ENCODE measurements at regions not wholly inside any gene's neighbourhood (a gene's known extent, or its start where the extent isn't known, plus 50 kb on each side); places are given as distances from the start of the nearest gene placed in this dataset.

- no peak for TF ChIP-seq ZBTB33 (IDR thresholded peaks at IDR 0.05; ENCODE audit: extremely low read depth, insufficient replicate concordance, low read length)
- no peak for TF ChIP-seq FOSL1 (IDR thresholded peaks at IDR 0.05; ENCODE audit: low read depth)
- TF ChIP-seq POLR2AphosphoS5 (IDR thresholded peaks at IDR 0.05; ENCODE audit: low read depth, low read length) = no peak
- TF ChIP-seq SRF (IDR thresholded peaks at IDR 0.05; ENCODE audit: low read depth) = no peak
Observed at GRCh38 chr13:57552437-57552836, 79.1 kb upstream of the PCDH17 start (continued).

DNA sequence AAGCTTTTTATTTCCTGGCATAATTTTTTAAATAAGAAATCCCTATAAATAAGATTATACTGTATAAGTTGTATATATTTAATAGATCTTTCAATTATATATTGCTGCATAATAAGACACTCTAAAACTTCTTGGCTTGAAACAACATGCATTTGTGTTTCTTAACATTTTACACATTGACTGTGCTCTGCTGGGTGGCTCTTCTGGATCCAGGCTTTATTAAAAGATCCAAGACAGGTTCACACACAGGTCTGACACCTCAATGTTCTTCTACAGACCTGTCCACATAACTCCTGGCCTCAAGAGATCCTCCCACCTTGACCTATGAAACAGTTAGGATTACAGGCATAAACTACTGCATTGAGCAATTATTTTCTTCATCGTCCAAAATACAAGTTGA, 77.6 kb upstream of the PCDH17 start:
- no peaks in the 10 kb centered on the region for H3K27me3 ChIP-seq (ENCODE audit: insufficient read depth, low read length)
- H3K9me2 ChIP-seq (ENCODE audit: insufficient read depth) = no peaks in the 10 kb centered on the region
- H3K9me3 ChIP-seq (ENCODE audit: control insufficient read depth in 1 of 2, insufficient read depth in 1 of 2, low read depth in 1 of 2, low read length in 2 of 2) = peaks cover 8 to 14% of the 10 kb centered on the region in 2 experiments; a peak in 3 of 4 replicates
- no peak overlapping the region for H3K9ac ChIP-seq (ENCODE audit: low read length)
- no peaks in the 10 kb centered on the region for H3K4me1 ChIP-seq (ENCODE audit: control insufficient read depth in 1 of 2, insufficient read depth in 2 of 2, low read length in 2 of 2)
- no peak overlapping the region for H2AFZ ChIP-seq (ENCODE audit: low read depth, low read length, poor library complexity, severe bottlenecking)
- H3K27ac ChIP-seq (ENCODE audit: low read depth, low read length) = no peak overlapping the region
- intact Hi-C loops (cut with micrococcal nuclease) = no loop called here
- no peak overlapping the region for H3K4me3 ChIP-seq (replicated peaks in 1 of 2; ENCODE audit: low read depth in 1 of 2, low read length in 2 of 2)
- ATAC-seq = no peak
- no peaks in the 10 kb centered on the region for H3K79me2 ChIP-seq (ENCODE audit: insufficient read depth, low read length)
- DNase-seq (ENCODE audit: low read depth, low spot score) = no peak
- no peaks in the 10 kb centered on the region for H3K36me3 ChIP-seq (ENCODE audit: control insufficient read depth in 1 of 2, insufficient read depth in 2 of 2, low read length in 2 of 2)
- BruUV-seq (replicated peaks) = no TSS peak
- ChIA-PET POLR2A (no interaction called here), CTCF (no interaction called here), RAD21 (ENCODE audit: low non-redundant PET in 1 of 2, low total read pairs in 2 of 2, uncharacterized antibody in 2 of 2, unreplicated experiment in 2 of 2) (no interaction called here)
- H4K20me1 ChIP-seq (ENCODE audit: insufficient read depth) = no peaks in the 10 kb centered on the region
- no peak overlapping the region for H3K4me2 ChIP-seq (ENCODE audit: low read length)
- TF ChIP-seq TCF7L2 (IDR thresholded peaks at IDR 0.05; ENCODE audit: borderline replicate concordance, extremely low read depth, insufficient read depth, insufficient read length) = no peak
- TF ChIP-seq JUND (IDR thresholded peaks at IDR 0.05) = no peak
- TF ChIP-seq ELF1 (IDR thresholded peaks at IDR 0.05; ENCODE audit: borderline replicate concordance, low read depth) = no peak
- no peak for TF ChIP-seq CEBPB (IDR thresholded peaks at IDR 0.05; ENCODE audit: low read depth)
- TF ChIP-seq SRF (IDR thresholded peaks at IDR 0.05; ENCODE audit: low read depth) = no peak
- TF ChIP-seq ZBTB33 (IDR thresholded peaks at IDR 0.05; ENCODE audit: extremely low read depth, insufficient replicate concordance, low read length) = no peak
- no peak for TF ChIP-seq FOSL1 (IDR thresholded peaks at IDR 0.05; ENCODE audit: low read depth)
- TF ChIP-seq POLR2AphosphoS5 (IDR thresholded peaks at IDR 0.05; ENCODE audit: low read depth, low read length) = no peak
- no peak for TF ChIP-seq EGR1 (IDR thresholded peaks at IDR 0.05; ENCODE audit: low read depth)
- no peak for TF ChIP-seq EZH2 (IDR thresholded peaks at IDR 0.05)
- TF ChIP-seq EZH2phosphoT487 (IDR thresholded peaks at IDR 0.05; ENCODE audit: borderline replicate concordance) = no peak
- TF ChIP-seq SP1 (IDR thresholded peaks at IDR 0.05; ENCODE audit: low read depth) = no peak
- TF ChIP-seq ZNF274 (IDR thresholded peaks at IDR 0.05; ENCODE audit: low read depth, low read length) = no peak
